ENCODE measurements at regions not wholly inside any gene's neighbourhood (a gene's known extent, or its start where the extent isn't known, plus 50 kb on each side); places are given as distances from the start of the nearest gene placed in this dataset.

DNA sequence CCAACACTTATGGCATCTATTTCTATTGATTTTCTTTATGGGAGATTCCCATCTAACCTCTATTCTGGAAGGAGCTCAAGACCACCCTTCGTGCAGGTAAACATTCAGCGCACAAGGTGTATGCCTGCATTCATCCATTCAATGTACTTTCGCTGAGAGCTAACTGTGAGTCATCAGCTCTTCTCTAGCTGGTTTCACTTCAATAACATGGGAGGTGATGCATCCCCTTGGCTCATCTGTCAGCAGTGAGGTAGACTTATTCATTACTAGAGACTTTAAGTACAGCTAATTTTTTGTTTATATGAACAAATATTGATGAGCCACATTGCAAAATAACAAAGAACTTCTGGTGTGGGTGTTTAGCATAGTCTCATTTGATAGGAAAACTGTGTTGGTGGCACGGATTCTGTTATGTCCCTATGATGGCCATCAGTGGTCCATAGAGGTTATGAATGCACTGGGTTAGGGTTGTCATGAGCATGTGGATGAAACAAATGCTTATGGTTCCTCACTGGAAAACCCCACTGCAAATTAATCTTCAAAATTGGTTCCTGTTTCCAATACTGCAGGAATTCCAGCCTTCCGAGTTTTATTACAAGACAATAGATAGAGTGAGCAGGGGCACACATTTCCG is 1151.0 kb downstream of the BCL11B start:
- no peak for DNase-seq (ENCODE audit: low read depth)

- no peak for DNase-seq (ENCODE audit: low read depth)
Measured at GRCh38 chr14:98122527-98122926, 1149.5 kb downstream of the BCL11B start.

- DNase-seq (ENCODE audit: low read depth): no peak
Measured at GRCh38 chr14:98130691-98131090, 1141.3 kb downstream of the BCL11B start.

DNA sequence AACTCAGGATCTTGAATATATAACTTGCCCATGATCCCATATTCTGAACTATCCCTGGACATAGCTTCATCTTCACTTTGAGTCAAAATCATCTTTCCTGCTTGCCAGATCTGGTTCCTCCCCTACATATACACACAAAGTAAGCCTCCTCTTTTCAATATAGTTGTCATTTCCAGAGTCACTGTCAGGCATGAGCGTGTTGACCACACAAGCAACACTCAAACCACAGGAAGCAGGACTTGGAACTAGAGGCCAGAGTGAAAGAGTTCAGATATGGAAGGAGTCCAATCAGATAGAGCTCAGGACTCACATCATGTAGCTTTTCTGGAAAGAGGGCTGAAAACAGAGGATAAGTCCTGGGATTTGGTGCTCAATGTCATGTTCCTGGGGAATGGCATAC is 1140.6 kb downstream of the BCL11B start:
- no peak for DNase-seq (ENCODE audit: low read depth)

DNA sequence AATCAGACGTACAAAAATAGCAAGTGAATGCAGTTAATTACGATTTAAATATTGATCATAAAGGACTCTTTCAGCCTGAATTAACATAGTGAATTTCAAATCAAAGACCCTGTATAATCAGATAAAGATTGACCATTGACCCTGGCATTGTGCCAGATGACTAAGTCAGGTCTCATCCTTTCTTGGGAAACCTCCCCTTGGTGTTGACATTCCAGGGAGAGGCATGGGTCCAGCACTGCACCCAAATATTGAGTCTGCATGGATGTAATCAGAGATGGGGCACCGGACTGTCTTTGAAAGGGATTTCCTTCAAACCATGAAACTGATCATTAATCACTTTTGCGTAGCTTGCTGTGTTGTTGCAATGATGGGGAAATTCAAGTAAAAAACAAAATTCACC is 1138.2 kb downstream of the BCL11B start:
- no peak for DNase-seq (ENCODE audit: low read depth)

GRCh38 chr14:98136012-98136789 is 1135.8 kb downstream of the BCL11B start:
- no peak for DNase-seq (ENCODE audit: low read depth)

GRCh38 chr14:98137131-98138025 is 1134.6 kb downstream of the BCL11B start:
- no peak for DNase-seq (ENCODE audit: low read depth)

DNA sequence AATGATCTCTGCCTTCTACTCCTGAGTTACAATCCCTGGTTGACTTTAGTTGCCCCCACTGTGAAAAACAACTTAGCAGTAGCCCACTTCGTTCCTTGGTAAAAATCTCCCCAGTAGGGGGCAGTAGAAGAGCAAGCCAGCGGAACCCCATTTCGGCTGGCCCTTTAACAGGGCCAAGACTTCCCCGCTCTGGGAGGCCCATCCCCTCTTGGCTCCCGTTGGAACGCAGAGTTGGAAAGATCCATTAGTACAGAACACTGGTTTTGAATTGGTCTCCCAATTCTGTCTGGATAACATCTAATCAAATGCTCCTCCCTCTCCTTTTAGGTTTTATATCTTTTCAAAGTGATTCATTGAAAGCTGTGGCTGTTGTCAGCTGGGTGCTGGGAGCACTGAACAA is 1133.3 kb downstream of the BCL11B start:
- DNase-seq (ENCODE audit: low read depth): no peak

- no peak for DNase-seq (ENCODE audit: low read depth)
Measured at GRCh38 chr14:98140862-98141530, 1131.0 kb downstream of the BCL11B start.

GRCh38 chr14:98143566-98143965 is 1128.4 kb downstream of the BCL11B start:
- DNase-seq (ENCODE audit: low read depth): no peak

- no peak for DNase-seq (ENCODE audit: low read depth)
Measured at GRCh38 chr14:98144964-98145363, 1127.0 kb downstream of the BCL11B start.

- DNase-seq (ENCODE audit: low read depth): no peak
Measured at GRCh38 chr14:98146416-98146815, 1125.6 kb downstream of the BCL11B start.

GRCh38 chr14:98154254-98154653 is 1117.7 kb downstream of the BCL11B start:
- DNase-seq (ENCODE audit: low read depth): no peak

DNA sequence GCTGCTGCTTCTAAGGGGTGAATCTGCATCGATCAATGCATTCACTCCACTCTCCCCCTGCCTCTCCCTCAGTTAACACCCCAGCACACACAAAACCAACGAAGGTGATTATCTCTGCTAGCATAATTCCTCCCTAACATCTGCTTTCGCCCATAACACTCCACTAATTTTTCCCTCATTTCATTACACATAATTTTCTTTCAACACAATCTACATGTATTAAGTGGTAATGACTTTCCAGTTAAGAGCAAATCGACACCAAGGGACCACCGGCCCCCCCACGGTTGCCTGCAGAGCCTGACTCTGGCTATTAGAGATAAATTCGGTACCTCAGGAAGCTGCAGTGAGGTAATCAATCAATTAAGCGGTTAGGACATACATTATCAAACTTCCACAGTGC is 1115.6 kb downstream of the BCL11B start:
- DNase-seq (ENCODE audit: low read depth): no peak

GRCh38 chr14:98160901-98161300 is 1111.1 kb downstream of the BCL11B start:
- DNase-seq (ENCODE audit: low read depth): no peak

- no peak for DNase-seq (ENCODE audit: low read depth)
Measured at GRCh38 chr14:98161356-98161755, 1110.6 kb downstream of the BCL11B start.

DNA sequence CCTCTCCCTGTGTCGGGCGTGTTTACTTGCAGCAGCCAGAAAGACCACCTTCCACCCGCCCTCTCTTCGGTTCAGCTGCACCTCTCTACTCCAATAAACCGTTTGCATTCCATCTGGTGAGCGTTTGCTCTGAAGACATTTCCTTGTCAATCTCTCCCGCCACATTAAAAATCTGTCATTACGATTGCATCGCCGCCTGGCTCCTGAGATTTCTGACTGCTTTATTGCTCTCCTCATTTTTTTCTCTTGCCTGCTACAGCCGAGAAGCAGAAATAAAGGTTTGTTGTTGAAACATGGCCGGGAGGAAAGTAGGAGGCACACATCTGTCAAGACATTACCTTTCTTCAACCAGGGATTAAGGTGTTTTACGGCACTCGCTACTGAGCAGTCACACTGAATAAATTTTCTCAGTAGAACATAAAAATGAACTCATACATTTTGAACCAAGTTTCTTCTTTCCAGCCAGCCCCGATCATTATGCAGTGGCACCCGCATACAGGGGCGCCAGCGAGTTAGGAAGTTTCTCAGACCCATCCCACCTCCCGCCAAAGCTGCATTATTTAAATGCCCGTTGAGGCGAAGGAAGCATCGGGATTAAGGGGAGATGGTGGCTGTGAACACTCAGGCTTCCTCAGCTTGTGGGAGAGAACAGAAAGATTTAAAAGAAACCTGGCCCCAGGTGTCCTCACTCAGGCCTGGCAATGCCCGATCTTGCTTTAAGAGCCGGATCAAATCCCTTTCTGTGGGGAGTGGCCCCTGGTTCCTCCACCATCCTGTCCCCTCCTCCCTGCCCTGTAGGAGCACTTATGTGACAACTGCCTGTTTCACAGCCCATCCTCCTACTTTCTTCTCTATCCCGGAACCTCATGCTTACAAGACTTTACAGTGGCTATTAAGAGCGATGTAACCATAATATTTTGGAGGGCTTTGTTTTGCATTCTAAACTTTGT is 1108.9 kb downstream of the BCL11B start:
- DNase-seq (ENCODE audit: low read depth): no peak

GRCh38 chr14:98163873-98164272 is 1108.1 kb downstream of the BCL11B start:
- no peak for DNase-seq (ENCODE audit: low read depth)

- no peak for DNase-seq (ENCODE audit: low read depth)
Measured at GRCh38 chr14:98165976-98166375, 1106.0 kb downstream of the BCL11B start.

- DNase-seq (ENCODE audit: low read depth): no peak
Measured at GRCh38 chr14:98167275-98167674, 1104.7 kb downstream of the BCL11B start.

- DNase-seq (ENCODE audit: low read depth): no peak
Measured at GRCh38 chr14:98167705-98168104, 1104.3 kb downstream of the BCL11B start.

Data from HS-5 (cell line).